H1 (cell line): ENCODE measurements at regions not wholly inside any gene's neighbourhood (a gene's known extent, or its start where the extent isn't known, plus 50 kb on each side); places are given as distances from the start of the nearest gene placed in this dataset.

Source experiments
- CTCF ChIA-PET: fragments of 300-600 bp; sonication (Branson Sonifier 250); formaldehyde crosslinking; loops from one replicate; lab custom pipeline; 2021; ENCODE audit not compliant: partially characterized antibody; lab: Charles Lee
- POLR2A ChIA-PET: fragments of 300-600 bp; sonication (Branson Sonifier 250); formaldehyde crosslinking; loops from one replicate; lab custom pipeline; 2021; ENCODE audit warnings: inconsistent platforms; ENCODE audit not compliant: partially characterized antibody; lab: Charles Lee
- DNase-seq, 2 experiments: peaks; one replicate each; pipeline versions ENCODE4 v3.0.0 to v3.0.0-alpha.2; 2010 to 2022; ENCODE audit warnings: low spot score in 2 of 2, low read depth in 1 of 2, mixed read lengths in 1 of 2
- FAIRE-seq: peaks from 2 replicates; lab custom pipeline; 2011; peaks lifted over from hg19 to GRCh38; lab: Jason Lieb, UNC
- H2AFZ ChIP-seq: 2 replicates; pipeline ENCODE4 v1.8.1; 2012; ENCODE audit warnings: low read length, inconsistent platforms
- H2AK5ac ChIP-seq: 2 replicates; pipeline ENCODE4 v1.6.1; 2013; ENCODE audit warnings: low read depth, low read length
- H2BK120ac ChIP-seq: replicated peaks from 2 replicates; pipeline ENCODE3; 2013; ENCODE audit warnings: low read depth, low read length, inconsistent platforms
- H2BK12ac ChIP-seq: 2 replicates; pipeline ENCODE4 v1.6.1; 2013; ENCODE audit warnings: low read depth, low read length
- H2BK15ac ChIP-seq: 2 replicates; pipeline ENCODE4 v1.6.1; 2013; ENCODE audit warnings: low read length
- H2BK20ac ChIP-seq: 2 replicates; pipeline ENCODE4 v1.6.1; 2013; ENCODE audit warnings: low read length
- H2BK5ac ChIP-seq: 2 replicates; pipeline ENCODE4 v1.6.1; 2013; ENCODE audit warnings: low read depth, low read length
- H3K14ac ChIP-seq: 2 replicates; pipeline ENCODE4 v1.6.1; 2013; ENCODE audit warnings: inconsistent platforms; ENCODE audit not compliant: insufficient read length
- H3K18ac ChIP-seq: 2 replicates; pipeline ENCODE4 v1.6.1; 2013; ENCODE audit warnings: low read length; ENCODE audit errors: extremely low read depth
- H3K23ac ChIP-seq: 2 replicates; pipeline ENCODE4 v1.6.1; 2013; ENCODE audit warnings: inconsistent platforms; ENCODE audit not compliant: insufficient read length
- H3K23me2 ChIP-seq: 2 replicates; pipeline ENCODE4 v1.6.1; 2013; ENCODE audit warnings: low read depth, low read length
- H3K27ac ChIP-seq: 2 replicates; pipeline ENCODE4 v1.6.1; 2011; ENCODE audit warnings: low read depth, low read length, inconsistent platforms
- H3K27me3 ChIP-seq, 4 experiments: replicated peaks in 1 of 4; 1 replicate in 1 of 4; 2 replicates in 3 of 4; pipeline versions ENCODE4 v1.6.1 to v1.8.1; 2011 to 2013; ENCODE audit warnings: low read length in 3 of 4, mild to moderate bottlenecking in 3 of 4, inconsistent platforms in 2 of 4, mixed read lengths in 2 of 4, moderate library complexity in 1 of 4; ENCODE audit not compliant: control insufficient read depth in 3 of 4, insufficient read depth in 3 of 4; ENCODE audit errors: extremely low read depth in 1 of 4
- H3K36me3 ChIP-seq, 4 experiments: 2 replicates each; pipeline versions ENCODE4 v1.6.1 to v1.8.1; 2011 to 2013; ENCODE audit warnings: mild to moderate bottlenecking in 4 of 4, low read length in 3 of 4, moderate library complexity in 2 of 4, control low read depth in 1 of 4, inconsistent platforms in 1 of 4; ENCODE audit not compliant: insufficient read depth in 4 of 4, control insufficient read depth in 2 of 4
- H3K4ac ChIP-seq: replicated peaks from 2 replicates; pipeline ENCODE3; 2013; ENCODE audit warnings: low read length, low read depth, mixed read lengths, inconsistent platforms; ENCODE audit not compliant: insufficient read length
- H3K4me1 ChIP-seq, 4 experiments: replicated peaks in 1 of 4; 1 replicate in 1 of 4; 2 replicates in 3 of 4; pipeline versions ENCODE4 v1.6.1 to v1.8.1; 2011 to 2013; ENCODE audit warnings: low read length in 3 of 4, inconsistent platforms in 2 of 4, mixed read lengths in 1 of 4; ENCODE audit not compliant: insufficient read depth in 4 of 4, control insufficient read depth in 3 of 4
- H3K4me2 ChIP-seq, 2 experiments: 2 replicates each; pipeline versions ENCODE4 v1.6.1 to v1.8.1; 2011 to 2013; ENCODE audit warnings: low read depth in 2 of 2, low read length in 2 of 2, control low read depth in 1 of 2, inconsistent platforms in 1 of 2, mild to moderate bottlenecking in 1 of 2; ENCODE audit not compliant: insufficient read depth in 1 of 2
- H3K4me3 ChIP-seq, 4 experiments: fragments of 200-600, 300-600 bp in 1 of 4; sonication (generic), shearing (Covaris generic), sonication (Bioruptor Twin) in 1 of 4; 2 replicates each; pipeline versions ENCODE4 v1.5.1 to v1.8.1; 2011 to 2016; ENCODE audit warnings: low read length in 4 of 4, low read depth in 3 of 4, control low read depth in 2 of 4, inconsistent platforms in 2 of 4, mild to moderate bottlenecking in 2 of 4, mixed read lengths in 1 of 4, moderate library complexity in 1 of 4; ENCODE audit not compliant: insufficient read depth in 2 of 4; ENCODE audit errors: extremely low read depth in 1 of 4
- H3K56ac ChIP-seq: replicated peaks from 2 replicates; pipeline ENCODE3; 2013; ENCODE audit warnings: low read depth, mild to moderate bottlenecking, mixed read lengths, low read length, inconsistent platforms; ENCODE audit not compliant: insufficient read length
- H3K79me1 ChIP-seq: 2 replicates; pipeline ENCODE4 v1.6.1; 2013; ENCODE audit warnings: low read depth, low read length, control low read depth
- H3K79me2 ChIP-seq, 2 experiments: 2 replicates each; pipeline versions ENCODE4 v1.6.1 to v1.8.1; 2012 to 2013; ENCODE audit warnings: low read length in 2 of 2, mild to moderate bottlenecking in 2 of 2, inconsistent platforms in 1 of 2; ENCODE audit not compliant: insufficient read depth in 2 of 2, control insufficient read depth in 1 of 2
- H3K9ac ChIP-seq, 4 experiments: replicated peaks in 1 of 4; 1 replicate in 1 of 4; 2 replicates in 3 of 4; pipeline versions ENCODE4 v1.6.1 to v1.8.1; 2011 to 2013; ENCODE audit warnings: low read depth in 3 of 4, low read length in 3 of 4, control low read depth in 2 of 4, mild to moderate bottlenecking in 2 of 4, moderate library complexity in 2 of 4, inconsistent platforms in 1 of 4; ENCODE audit errors: extremely low read depth in 1 of 4
- H3K9me3 ChIP-seq, 2 experiments: 2 replicates each; pipeline versions ENCODE4 v1.6.1 to v1.8.1; 2012 to 2013; ENCODE audit warnings: mild to moderate bottlenecking in 2 of 2, moderate library complexity in 2 of 2, control low read depth in 1 of 2, inconsistent platforms in 1 of 2, low read depth in 1 of 2, low read length in 1 of 2, mixed read lengths in 1 of 2; ENCODE audit not compliant: insufficient read depth in 2 of 2
- H4K20me1 ChIP-seq, 2 experiments: replicated peaks in 1 of 2; 2 replicates each; pipeline versions ENCODE3 to v1.8.1; 2011 to 2013; ENCODE audit warnings: inconsistent platforms in 2 of 2, low read length in 2 of 2, mild to moderate bottlenecking in 1 of 2; ENCODE audit not compliant: insufficient read depth in 2 of 2, control insufficient read depth in 1 of 2
- H4K5ac ChIP-seq: 2 replicates; pipeline ENCODE4 v1.6.1; 2013; ENCODE audit warnings: low read length, low read depth, mixed read lengths, inconsistent platforms; ENCODE audit not compliant: insufficient read length
- H4K8ac ChIP-seq: 2 replicates; pipeline ENCODE4 v1.8.0; 2013; ENCODE audit warnings: mild to moderate bottlenecking, moderate library complexity, low read length, inconsistent platforms; ENCODE audit not compliant: insufficient read depth; ENCODE audit errors: extremely low read depth
- H4K91ac ChIP-seq: replicated peaks from 2 replicates; pipeline ENCODE3; 2013; ENCODE audit warnings: low read length, mixed read lengths, inconsistent platforms; ENCODE audit not compliant: insufficient read length
- BCL11A ChIP-seq, 2 experiments: IDR thresholded peaks; one replicate each; pipeline ENCODE4 v1.6.1; 2011; ENCODE audit warnings: low read depth in 2 of 2, low read length in 2 of 2, mild to moderate bottlenecking in 2 of 2
- CREB1 ChIP-seq: IDR thresholded peaks from 2 replicates; pipeline ENCODE4 v1.6.1; 2012; ENCODE audit warnings: inconsistent platforms
- CTBP2 ChIP-seq: IDR thresholded peaks from 2 replicates; pipeline ENCODE4 v1.7.0; 2011; ENCODE audit warnings: borderline replicate concordance, mild to moderate bottlenecking, moderate library complexity, mixed read lengths, low read length; ENCODE audit not compliant: insufficient read depth, insufficient read length
- EGR1 ChIP-seq: IDR thresholded peaks from 2 replicates; pipeline ENCODE4 v1.6.1; 2011; ENCODE audit warnings: low read depth, low read length, borderline replicate concordance
- MAFK ChIP-seq: IDR thresholded peaks from 2 replicates; pipeline ENCODE4 v1.6.1; 2012; ENCODE audit warnings: low read depth, mild to moderate bottlenecking, improper control_type of control experiment, low read length
- SAP30 ChIP-seq: fragments of 300-600 bp; sonication (generic); IDR thresholded peaks from 2 replicates; pipeline ENCODE4 v1.7.1; 2012; ENCODE audit warnings: low read length, moderate library complexity, mild to moderate bottlenecking, inconsistent platforms; ENCODE audit not compliant: insufficient read depth, insufficient replicate concordance
- SP2 ChIP-seq: IDR thresholded peaks from 2 replicates; pipeline ENCODE4 v1.6.1; 2012; ENCODE audit warnings: mild to moderate bottlenecking, low read length, inconsistent platforms
- WGBS, 2 experiments: shearing (Covaris generic) in 1 of 2; methylation state at CpG; one replicate each; pipeline versions ENCODE4 v1.1.6 to v1.1.7; 2013 to 2015; ENCODE audit warnings: low lambda C conversion rate in 2 of 2, mixed read lengths in 2 of 2, inconsistent platforms in 1 of 2, low coverage in 1 of 2, missing lambda C conversion rate in 1 of 2; ENCODE audit not compliant: insufficient replicate concordance in 2 of 2, insufficient coverage in 1 of 2, insufficient read length in 1 of 2; ENCODE audit errors: extremely low coverage in 1 of 2, missing lambda C conversion rate in 1 of 2; 5-methylcytosine and 5-hydroxymethylcytosine counted together
- TF ChIP-seq, protein P1 (sequence below): IDR thresholded peaks from 2 replicates; pipeline ENCODE4 v1.6.1; 2011; ENCODE audit warnings: low read depth, mild to moderate bottlenecking, low read length; ENCODE audit not compliant: insufficient read depth

- H2BK20ac ChIP-seq = no peak overlapping the region
- H2BK5ac ChIP-seq = no peak overlapping the region
- H2BK12ac ChIP-seq = peak overlapping the region; percentile 13; the same call in 1 of the 2 replicates
- no peak overlapping the region for H2BK15ac ChIP-seq
- no peak overlapping the region for H2AK5ac ChIP-seq
- ChIA-PET POLR2A (no interaction called here), CTCF (interaction anchor here (0.6 to 3.9 kb wide), 10 partner anchors 9 to 1303 kb away, joined by 3 to 23 read pairs (median 4); no protein-coding TSS in a partner anchor)
- peaks cover 9 to 14% of the 10 kb centered on the region in 2 experiments for H3K9me3 ChIP-seq
- DNase-seq (no peak), FAIRE-seq (no peak)
- H3K27ac ChIP-seq = no peak overlapping the region
- no peak overlapping the region for H2BK120ac ChIP-seq
- H3K4me3 ChIP-seq = no peak overlapping the region
- no peaks in the 10 kb centered on the region for H3K79me2 ChIP-seq
- TF ChIP-seq MAFK (no peak), BCL11A (IDR thresholded peaks at IDR 0.05; ENCODE audit: low read depth in 2 of 2, low read length in 2 of 2) (no peak), SP2 (no peak), CTBP2 (no peak), CREB1 (no peak), EGR1 (no peak), SAP30 (no peak)
- TF ChIP-seq, protein P1, sequence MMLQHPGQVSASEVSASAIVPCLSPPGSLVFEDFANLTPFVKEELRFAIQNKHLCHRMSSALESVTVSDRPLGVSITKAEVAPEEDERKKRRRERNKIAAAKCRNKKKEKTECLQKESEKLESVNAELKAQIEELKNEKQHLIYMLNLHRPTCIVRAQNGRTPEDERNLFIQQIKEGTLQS = no peak
- no peak overlapping the region for H2AFZ ChIP-seq
- H3K4ac ChIP-seq = no peak overlapping the region
- no peaks in the 10 kb centered on the region for H4K20me1 ChIP-seq
- no peak overlapping the region for H3K9ac ChIP-seq
- WGBS, 2 experiments = 80% methylated on average over 1 of the region's 1 CpG; no CpG with 5 or more reads in 1 of the 2 experiments
- H3K36me3 ChIP-seq = no peaks in the 10 kb centered on the region
- no peak overlapping the region for H3K14ac ChIP-seq
- H3K23me2 ChIP-seq = no peaks in the 10 kb centered on the region
- H3K18ac ChIP-seq = no peak overlapping the region
- no peak overlapping the region for H3K23ac ChIP-seq
- H3K27me3 ChIP-seq = no peaks in the 10 kb centered on the region
- no peak overlapping the region for H3K4me2 ChIP-seq
- no peak overlapping the region for H3K56ac ChIP-seq
- H3K4me1 ChIP-seq = no peaks in the 10 kb centered on the region
- no peak overlapping the region for H4K5ac ChIP-seq
- no peaks in the 10 kb centered on the region for H3K79me1 ChIP-seq
- no peak overlapping the region for H4K91ac ChIP-seq
- no peak overlapping the region for H4K8ac ChIP-seq
Observed at GRCh38 chr10:31739711-31740110, 188.9 kb downstream of the ARHGAP12 start.
